HepG2 (cell line): ENCODE measurements at regions not wholly inside any gene's neighbourhood (a gene's known extent, or its start where the extent isn't known, plus 50 kb on each side); places are given as distances from the start of the nearest gene placed in this dataset.

ENCODE experiments used
- ATAC-seq: fragments of 200-7000 bp; cut with Tn5 transposase; 3 replicates; pipeline ENCODE4 v1.9.1; 2020; ENCODE audit warnings: mild to moderate bottlenecking, moderate library complexity
- BruUV-seq: library from RNA; stranded (reverse); fragments of 400-500 nt; replicated peaks from 2 replicates; lab custom pipeline; 2021; lab: Mats Ljungman, UMichigan
- CTCF ChIA-PET: fragments of 300-600 bp; formaldehyde crosslinking; extraction: SDS; loops from one replicate; lab custom pipeline; 2021; ENCODE audit warnings: low total read pairs, inconsistent platforms, low intra/inter-chr PET ratio; lab: Yijun Ruan, JAX
- POLR2A ChIA-PET: fragments of 350-600 bp; sonication (Branson Sonifier 250); formaldehyde crosslinking; loops from one replicate; lab custom pipeline; 2020; ENCODE audit warnings: antibody characterized with exemption, inconsistent platforms; lab: Yijun Ruan, JAX
- DNase-seq: peaks from one replicate; pipeline ENCODE4 v3.0.0-alpha.2; 2015; ENCODE audit warnings: low spot score
- FAIRE-seq: peaks from 3 replicates; lab custom pipeline; 2011; peaks lifted over from hg19 to GRCh38; lab: Jason Lieb, UNC
- H2AFZ ChIP-seq: one replicate; pipeline ENCODE4 v1.6.1; 2011; ENCODE audit warnings: low read length, inconsistent platforms
- H3K27ac ChIP-seq: fragments of 300-600 bp; 3 replicates; pipeline ENCODE4 v1.8.0; 2011; ENCODE audit warnings: mixed run types, mild to moderate bottlenecking, mixed read lengths, low read length, inconsistent platforms; ENCODE audit not compliant: insufficient read depth; ENCODE audit errors: extremely low read length
- H3K27me3 ChIP-seq, 2 experiments: fragments of 200-600 bp in 1 of 2; 2 replicates in 1 of 2; 3 replicates in 1 of 2; pipeline versions ENCODE4 v1.6.0 to v1.8.0; 2011; ENCODE audit warnings: low read length in 2 of 2, mild to moderate bottlenecking in 2 of 2, moderate library complexity in 2 of 2, inconsistent platforms in 1 of 2; ENCODE audit not compliant: insufficient read depth in 2 of 2, control insufficient read depth in 1 of 2
- H3K36me3 ChIP-seq, 2 experiments: fragments of 200-600 bp in 1 of 2; replicated peaks in 1 of 2; 2 replicates in 1 of 2; 3 replicates in 1 of 2; pipeline versions ENCODE4 v1.5.1 to v1.8.0; 2011; ENCODE audit warnings: low read length in 2 of 2, inconsistent platforms in 1 of 2; ENCODE audit not compliant: insufficient read depth in 2 of 2, control insufficient read depth in 1 of 2
- H3K4me1 ChIP-seq: 2 replicates; pipeline ENCODE4 v1.5.1; 2012; ENCODE audit warnings: low read length, inconsistent platforms; ENCODE audit not compliant: insufficient read depth
- H3K4me2 ChIP-seq: 2 replicates; pipeline ENCODE4 v1.6.0; 2011; ENCODE audit warnings: low read depth, low read length, inconsistent platforms
- H3K4me3 ChIP-seq, 3 experiments: fragments of 200-600 bp in 1 of 3; sonication (generic), shearing (Covaris generic) in 1 of 3; replicated peaks in 1 of 3; 2 replicates each; pipeline ENCODE4 v1.5.1; 2011 to 2016; ENCODE audit warnings: low read length in 3 of 3, inconsistent platforms in 2 of 3, low read depth in 2 of 3, mild to moderate bottlenecking in 2 of 3, control low read depth in 1 of 3, mixed read lengths in 1 of 3; ENCODE audit not compliant: insufficient read depth in 1 of 3
- H3K79me2 ChIP-seq: one replicate; pipeline ENCODE4 v1.6.1; 2011; ENCODE audit warnings: low read length, inconsistent platforms; ENCODE audit not compliant: insufficient read depth
- H3K9ac ChIP-seq: 2 replicates; pipeline ENCODE4 v1.6.0; 2011; ENCODE audit warnings: mild to moderate bottlenecking, low read depth, low read length, inconsistent platforms; ENCODE audit not compliant: insufficient read depth
- H3K9me3 ChIP-seq: 2 replicates; pipeline ENCODE4 v1.5.1; 2012; ENCODE audit warnings: mild to moderate bottlenecking, low read length
- H4K20me1 ChIP-seq: 2 replicates; pipeline ENCODE4 v1.6.0; 2011; ENCODE audit warnings: inconsistent platforms, mild to moderate bottlenecking, low read length, moderate library complexity; ENCODE audit not compliant: insufficient read depth
- GATA4 ChIP-seq: sonication (generic); IDR thresholded peaks from 2 replicates; pipeline ENCODE4 v1.6.1; 2016; ENCODE audit warnings: antibody characterized with exemption, low read depth, borderline replicate concordance
- HOXA3 ChIP-seq: sonication (generic); formaldehyde crosslinking; IDR thresholded peaks from 2 replicates; pipeline ENCODE4 v1.5.0; 2020; ENCODE audit warnings: missing genetic modification reagents
- MTF2 ChIP-seq: sonication (generic); formaldehyde crosslinking; IDR thresholded peaks from 2 replicates; pipeline ENCODE4 v1.5.0; 2020; ENCODE audit warnings: missing genetic modification reagents, borderline replicate concordance
- RAD21 ChIP-seq: fragments of 450-650 bp; formaldehyde crosslinking; IDR thresholded peaks from 2 replicates; pipeline ENCODE4 v1.5.0; 2020; ENCODE audit warnings: mild to moderate bottlenecking
- SMARCC2 ChIP-seq: fragments of 450-650 bp; IDR thresholded peaks from 2 replicates; pipeline ENCODE4 v1.6.1; 2017; ENCODE audit warnings: antibody characterized with exemption, mild to moderate bottlenecking
- STAG1 ChIP-seq: sonication (generic); formaldehyde crosslinking; IDR thresholded peaks from 2 replicates; pipeline ENCODE4 v1.4.0; 2020; ENCODE audit warnings: missing genetic modification reagents
- ZNF121 ChIP-seq: sonication (generic); formaldehyde crosslinking; IDR thresholded peaks from 2 replicates; pipeline ENCODE4 v1.5.0; 2020; ENCODE audit warnings: mild to moderate bottlenecking, missing genetic modification reagents
- WGBS: methylation state at CpG from one replicate; pipeline ENCODE4 v1.1.6; 2017; ENCODE audit warnings: low lambda C conversion rate; 5-methylcytosine and 5-hydroxymethylcytosine counted together
- in situ Hi-C: cut with HindIII; loops from 2 replicates; pipeline ENCODE4 v1.10.0; 2017; ENCODE audit warnings: low pct_unique_long_range_greater_than_20kb; ENCODE audit not compliant: extremely low pct_ligation_motif_present
- intact Hi-C: fragments of 100-400 bp; cut with micrococcal nuclease; formaldehyde crosslinking; loops from one replicate; pipeline ENCODE4 v1.10.0; 2022; ENCODE audit not compliant: unreplicated experiment
- TF ChIP-seq, protein P1 (sequence below): sonication (generic); formaldehyde crosslinking; IDR thresholded peaks from 2 replicates; pipeline ENCODE4 v1.5.0; 2020; ENCODE audit warnings: missing genetic modification reagents, mild to moderate bottlenecking, borderline replicate concordance
- TF ChIP-seq, protein P2 (sequence below): sonication (generic); formaldehyde crosslinking; IDR thresholded peaks from 2 replicates; pipeline ENCODE4 v1.5.0; 2020; ENCODE audit warnings: mild to moderate bottlenecking, missing genetic modification reagents, moderate library complexity
- TF ChIP-seq, protein P3 (sequence below): sonication (generic); formaldehyde crosslinking; IDR thresholded peaks from 2 replicates; pipeline ENCODE4 v1.5.1; 2020; ENCODE audit warnings: mild to moderate bottlenecking, missing genetic modification reagents, moderate library complexity

DNA sequence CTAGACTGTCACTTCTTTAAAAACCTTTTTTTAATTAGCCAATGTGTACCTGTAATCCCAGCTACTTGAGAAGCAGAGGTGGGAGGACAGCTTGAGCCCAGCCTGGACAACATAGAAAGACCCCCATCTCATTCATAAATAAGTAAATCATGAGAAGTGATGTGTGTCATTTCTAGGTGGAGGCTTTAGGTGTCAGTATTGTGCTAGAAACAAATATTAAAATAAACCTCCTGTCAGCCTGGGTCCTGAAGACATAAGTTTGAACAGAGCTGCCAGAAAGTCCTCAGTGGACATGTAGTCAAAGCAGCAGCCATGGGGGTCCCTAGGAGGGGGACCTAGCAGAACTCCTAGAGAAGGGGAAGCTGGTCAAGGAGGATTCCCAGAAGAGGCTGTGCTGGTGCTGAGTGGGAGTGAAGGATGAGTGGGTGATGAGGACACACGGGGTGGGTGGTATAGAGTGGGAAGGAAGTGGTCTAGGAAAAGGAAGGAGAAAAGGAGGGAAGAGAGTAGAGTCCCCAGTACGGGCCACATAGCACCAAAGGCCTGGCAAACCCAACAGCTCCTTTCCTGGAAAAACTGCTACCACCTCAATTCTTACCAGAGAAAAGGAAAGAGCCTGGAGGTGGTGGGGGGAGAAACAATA lies 316.6 kb upstream of the NCKAP5 start:
- FAIRE-seq (no peak), ATAC-seq (peak; percentile 19; the same call in 1 of the 3 replicates), DNase-seq (peak; percentile 14)
- Histone ChIP-seq H3K4me2 (no peak overlapping the region), H3K4me1 (no peaks in the 10 kb centered on the region), H3K79me2 (no peaks in the 10 kb centered on the region), H4K20me1 (no peaks in the 10 kb centered on the region), H3K9me3 (no peaks in the 10 kb centered on the region), H3K27ac (no peak overlapping the region), H3K27me3 (peaks cover 2 to 29% of the 10 kb centered on the region in 2 experiments; a peak in 3 of 5 replicates), H3K9ac (no peak overlapping the region), H2AFZ (no peak overlapping the region), H3K36me3 (no peaks in the 10 kb centered on the region), H3K4me3 (no peak overlapping the region)
- intact Hi-C loops = loop anchor here (5.0 to 10.0 kb wide), 4 partner anchors 322 to 1000 kb away; no protein-coding TSS in a partner anchor
- ChIA-PET POLR2A (no interaction called here), CTCF (interaction anchor here (2.8 kb wide), 1 partner anchor 323 kb away, joined by 10 read pairs; no protein-coding TSS in a partner anchor)
- 1% methylated on average over 2 of the region's 2 CpGs for WGBS
- BruUV-seq = no TSS peak
- in situ Hi-C loops = loop anchor here (10.0 to 25.0 kb wide), 2 partner anchors 327 to 570 kb away; no protein-coding TSS in a partner anchor
- TF ChIP-seq STAG1 (CRISPR knock-in tag) (peak; percentile 59), RAD21 (CRISPR knock-in tag) (0 out of 2 replicates have a peak, but pooled peaks have one; percentile 13), HOXA3 (no peak), MTF2 (CRISPR knock-in tag) (no peak), GATA4 (no peak), ZNF121 (peak; percentile 68), SMARCC2 (no peak)
- TF ChIP-seq, protein P1, sequence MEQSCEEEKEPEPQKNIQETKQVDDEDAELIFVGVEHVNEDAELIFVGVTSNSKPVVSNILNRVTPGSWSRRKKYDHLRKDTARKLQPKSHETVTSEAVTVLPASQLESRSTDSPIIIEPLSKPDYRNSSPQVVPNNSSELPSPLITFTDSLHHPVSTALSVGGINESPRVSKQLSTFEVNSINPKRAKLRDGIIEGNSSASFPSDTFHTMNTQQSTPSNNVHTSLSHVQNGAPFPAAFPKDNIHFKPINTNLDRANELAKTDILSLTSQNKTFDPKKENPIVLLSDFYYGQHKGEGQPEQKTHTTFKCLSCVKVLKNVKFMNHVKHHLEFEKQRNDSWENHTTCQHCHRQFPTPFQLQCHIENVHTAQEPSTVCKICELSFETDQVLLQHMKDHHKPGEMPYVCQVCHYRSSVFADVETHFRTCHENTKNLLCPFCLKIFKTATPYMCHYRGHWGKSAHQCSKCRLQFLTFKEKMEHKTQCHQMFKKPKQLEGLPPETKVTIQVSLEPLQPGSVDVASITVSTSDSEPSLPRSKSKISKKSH (CRISPR knock-in tag) = no peak
- TF ChIP-seq, protein P2, sequence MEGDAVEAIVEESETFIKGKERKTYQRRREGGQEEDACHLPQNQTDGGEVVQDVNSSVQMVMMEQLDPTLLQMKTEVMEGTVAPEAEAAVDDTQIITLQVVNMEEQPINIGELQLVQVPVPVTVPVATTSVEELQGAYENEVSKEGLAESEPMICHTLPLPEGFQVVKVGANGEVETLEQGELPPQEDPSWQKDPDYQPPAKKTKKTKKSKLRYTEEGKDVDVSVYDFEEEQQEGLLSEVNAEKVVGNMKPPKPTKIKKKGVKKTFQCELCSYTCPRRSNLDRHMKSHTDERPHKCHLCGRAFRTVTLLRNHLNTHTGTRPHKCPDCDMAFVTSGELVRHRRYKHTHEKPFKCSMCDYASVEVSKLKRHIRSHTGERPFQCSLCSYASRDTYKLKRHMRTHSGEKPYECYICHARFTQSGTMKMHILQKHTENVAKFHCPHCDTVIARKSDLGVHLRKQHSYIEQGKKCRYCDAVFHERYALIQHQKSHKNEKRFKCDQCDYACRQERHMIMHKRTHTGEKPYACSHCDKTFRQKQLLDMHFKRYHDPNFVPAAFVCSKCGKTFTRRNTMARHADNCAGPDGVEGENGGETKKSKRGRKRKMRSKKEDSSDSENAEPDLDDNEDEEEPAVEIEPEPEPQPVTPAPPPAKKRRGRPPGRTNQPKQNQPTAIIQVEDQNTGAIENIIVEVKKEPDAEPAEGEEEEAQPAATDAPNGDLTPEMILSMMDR (CRISPR knock-in tag) = peak; percentile 42
- TF ChIP-seq, protein P3, sequence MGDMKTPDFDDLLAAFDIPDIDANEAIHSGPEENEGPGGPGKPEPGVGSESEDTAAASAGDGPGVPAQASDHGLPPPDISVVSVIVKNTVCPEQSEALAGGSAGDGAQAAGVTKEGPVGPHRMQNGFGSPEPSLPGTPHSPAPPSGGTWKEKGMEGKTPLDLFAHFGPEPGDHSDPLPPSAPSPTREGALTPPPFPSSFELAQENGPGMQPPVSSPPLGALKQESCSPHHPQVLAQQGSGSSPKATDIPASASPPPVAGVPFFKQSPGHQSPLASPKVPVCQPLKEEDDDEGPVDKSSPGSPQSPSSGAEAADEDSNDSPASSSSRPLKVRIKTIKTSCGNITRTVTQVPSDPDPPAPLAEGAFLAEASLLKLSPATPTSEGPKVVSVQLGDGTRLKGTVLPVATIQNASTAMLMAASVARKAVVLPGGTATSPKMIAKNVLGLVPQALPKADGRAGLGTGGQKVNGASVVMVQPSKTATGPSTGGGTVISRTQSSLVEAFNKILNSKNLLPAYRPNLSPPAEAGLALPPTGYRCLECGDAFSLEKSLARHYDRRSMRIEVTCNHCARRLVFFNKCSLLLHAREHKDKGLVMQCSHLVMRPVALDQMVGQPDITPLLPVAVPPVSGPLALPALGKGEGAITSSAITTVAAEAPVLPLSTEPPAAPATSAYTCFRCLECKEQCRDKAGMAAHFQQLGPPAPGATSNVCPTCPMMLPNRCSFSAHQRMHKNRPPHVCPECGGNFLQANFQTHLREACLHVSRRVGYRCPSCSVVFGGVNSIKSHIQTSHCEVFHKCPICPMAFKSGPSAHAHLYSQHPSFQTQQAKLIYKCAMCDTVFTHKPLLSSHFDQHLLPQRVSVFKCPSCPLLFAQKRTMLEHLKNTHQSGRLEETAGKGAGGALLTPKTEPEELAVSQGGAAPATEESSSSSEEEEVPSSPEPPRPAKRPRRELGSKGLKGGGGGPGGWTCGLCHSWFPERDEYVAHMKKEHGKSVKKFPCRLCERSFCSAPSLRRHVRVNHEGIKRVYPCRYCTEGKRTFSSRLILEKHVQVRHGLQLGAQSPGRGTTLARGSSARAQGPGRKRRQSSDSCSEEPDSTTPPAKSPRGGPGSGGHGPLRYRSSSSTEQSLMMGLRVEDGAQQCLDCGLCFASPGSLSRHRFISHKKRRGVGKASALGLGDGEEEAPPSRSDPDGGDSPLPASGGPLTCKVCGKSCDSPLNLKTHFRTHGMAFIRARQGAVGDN (CRISPR knock-in tag) = no peak
